ENCODE measurements at regions not wholly inside any gene's neighbourhood (a gene's known extent, or its start where the extent isn't known, plus 50 kb on each side); places are given as distances from the start of the nearest gene placed in this dataset.

DNA sequence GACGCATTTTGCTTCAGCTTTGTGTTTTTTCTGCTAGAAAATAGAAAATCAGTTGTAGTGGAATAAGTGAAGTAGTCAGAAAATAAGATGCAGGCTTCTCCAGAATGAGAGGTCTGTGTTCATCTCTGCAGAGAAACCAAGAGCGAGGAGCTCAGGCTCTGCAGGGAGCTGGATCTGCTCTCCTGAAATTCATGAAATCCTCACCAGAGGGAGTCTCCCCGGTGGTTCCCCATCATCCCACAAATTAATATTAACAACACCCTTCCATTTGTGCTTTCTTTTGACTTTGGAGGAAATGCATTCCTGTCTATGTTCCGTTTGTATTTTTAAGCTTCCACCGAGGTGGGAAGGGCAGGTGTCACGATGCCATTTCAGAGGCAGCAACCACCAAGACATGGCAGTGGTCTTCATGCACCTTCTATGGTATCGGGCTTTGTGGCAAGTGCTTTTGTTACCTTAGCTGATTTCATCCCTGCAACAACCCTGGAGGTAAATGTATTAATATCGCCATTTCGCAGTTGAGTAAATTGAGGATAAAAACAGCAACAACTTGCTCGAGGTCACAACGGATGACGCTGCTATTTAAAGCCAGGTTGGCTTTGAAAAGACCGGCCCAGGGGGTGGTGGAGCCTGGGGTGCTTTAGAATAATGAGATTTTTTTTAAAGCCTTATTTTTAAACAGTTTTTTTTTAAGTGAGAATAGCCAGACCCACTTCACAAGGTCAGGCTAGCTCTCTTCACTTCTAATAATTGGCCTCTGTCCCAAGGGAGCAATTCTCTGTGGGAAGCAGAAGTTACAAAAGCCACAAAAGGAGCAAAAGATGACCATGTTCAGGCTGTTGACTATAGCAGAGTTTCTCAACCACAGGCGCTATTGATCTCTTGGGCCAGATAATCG lies 367.6 kb upstream of the ERCC4 start (continued):
- TF ChIP-seq, protein P1, sequence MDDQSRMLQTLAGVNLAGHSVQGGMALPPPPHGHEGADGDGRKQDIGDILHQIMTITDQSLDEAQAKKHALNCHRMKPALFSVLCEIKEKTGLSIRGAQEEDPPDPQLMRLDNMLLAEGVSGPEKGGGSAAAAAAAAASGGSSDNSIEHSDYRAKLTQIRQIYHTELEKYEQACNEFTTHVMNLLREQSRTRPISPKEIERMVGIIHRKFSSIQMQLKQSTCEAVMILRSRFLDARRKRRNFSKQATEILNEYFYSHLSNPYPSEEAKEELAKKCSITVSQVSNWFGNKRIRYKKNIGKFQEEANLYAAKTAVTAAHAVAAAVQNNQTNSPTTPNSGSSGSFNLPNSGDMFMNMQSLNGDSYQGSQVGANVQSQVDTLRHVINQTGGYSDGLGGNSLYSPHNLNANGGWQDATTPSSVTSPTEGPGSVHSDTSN (IDR thresholded peaks at IDR 0.05): no peak
- TF ChIP-seq MEF2A (IDR thresholded peaks at IDR 0.05; ENCODE audit: borderline replicate concordance, low read depth) (no peak), JUND (IDR thresholded peaks at IDR 0.05) (no peak), SIN3A (IDR thresholded peaks at IDR 0.05; ENCODE audit: borderline replicate concordance, low read depth, low read length) (no peak)

DNA sequence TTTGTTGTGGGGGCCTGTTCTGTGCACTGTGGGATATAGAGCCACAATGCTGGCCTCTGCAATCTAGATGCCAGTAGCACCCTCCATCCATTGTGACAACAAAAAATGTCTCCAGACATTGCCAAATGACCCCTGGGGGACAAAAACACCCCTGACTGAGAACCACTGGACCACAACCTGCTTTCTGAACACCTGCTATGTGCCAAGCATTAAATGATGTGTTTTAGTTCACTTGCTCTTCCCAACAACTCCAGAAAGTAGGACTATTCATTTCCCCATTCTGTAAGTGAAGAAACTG lies 367.0 kb upstream of the ERCC4 start:
- no peaks in the 10 kb centered on the region for H3K9me3 ChIP-seq
- no peaks in the 10 kb centered on the region for H3F3A ChIP-seq (replicated peaks; ENCODE audit: insufficient read depth)
- POLR2A ChIA-PET: no interaction called here
- no peak overlapping the region for H3K27ac ChIP-seq (ENCODE audit: low read depth in 2 of 2, low read length in 1 of 2)
- no peak for DNase-seq
- no peaks in the 10 kb centered on the region for H3K79me2 ChIP-seq (ENCODE audit: insufficient read depth)
- H3K4me1 ChIP-seq (ENCODE audit: control insufficient read depth in 1 of 2, insufficient read depth in 2 of 2, low read depth in 1 of 2, low read length in 1 of 2): no peaks in the 10 kb centered on the region
- no peak overlapping the region for H3K4me2 ChIP-seq
- no peaks in the 10 kb centered on the region for H3K36me3 ChIP-seq (replicated peaks in 1 of 2; ENCODE audit: control insufficient read depth in 1 of 2, insufficient read depth in 2 of 2, low read length in 1 of 2)
- 0 out of 2 replicates have a peak, but pooled peaks cover 2% of the 10 kb centered on the region for H3K9me2 ChIP-seq
- no peak overlapping the region for H3K4me3 ChIP-seq (ENCODE audit: low read depth in 2 of 2, low read length in 1 of 2)
- H4K20me1 ChIP-seq (ENCODE audit: insufficient read depth): no peaks in the 10 kb centered on the region
- H2AFZ ChIP-seq (ENCODE audit: low read depth): no peak overlapping the region
- CTCF ChIA-PET: interaction anchor here (1.5 kb wide), 1 partner anchor 11 kb away, joined by 4 read pairs; no protein-coding TSS in a partner anchor
- TF ChIP-seq GABPA (IDR thresholded peaks at IDR 0.05; ENCODE audit: low read depth): no peak
- no peak for TF ChIP-seq NRF1 (IDR thresholded peaks at IDR 0.05; ENCODE audit: low read depth, low read length)
- TF ChIP-seq RAD21 (IDR thresholded peaks at IDR 0.05; ENCODE audit: low read length): no peak
- TF ChIP-seq, protein P2, sequence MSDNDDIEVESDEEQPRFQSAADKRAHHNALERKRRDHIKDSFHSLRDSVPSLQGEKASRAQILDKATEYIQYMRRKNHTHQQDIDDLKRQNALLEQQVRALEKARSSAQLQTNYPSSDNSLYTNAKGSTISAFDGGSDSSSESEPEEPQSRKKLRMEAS (IDR thresholded peaks at IDR 0.05; ENCODE audit: low read depth): no peak
- TF ChIP-seq TEAD4 (IDR thresholded peaks at IDR 0.05; ENCODE audit: borderline replicate concordance, insufficient read depth): no peak
- no peaks in the 10 kb centered on the region for H3K27me3 ChIP-seq (ENCODE audit: insufficient read depth)
- H3K9ac ChIP-seq: no peak overlapping the region

DNA sequence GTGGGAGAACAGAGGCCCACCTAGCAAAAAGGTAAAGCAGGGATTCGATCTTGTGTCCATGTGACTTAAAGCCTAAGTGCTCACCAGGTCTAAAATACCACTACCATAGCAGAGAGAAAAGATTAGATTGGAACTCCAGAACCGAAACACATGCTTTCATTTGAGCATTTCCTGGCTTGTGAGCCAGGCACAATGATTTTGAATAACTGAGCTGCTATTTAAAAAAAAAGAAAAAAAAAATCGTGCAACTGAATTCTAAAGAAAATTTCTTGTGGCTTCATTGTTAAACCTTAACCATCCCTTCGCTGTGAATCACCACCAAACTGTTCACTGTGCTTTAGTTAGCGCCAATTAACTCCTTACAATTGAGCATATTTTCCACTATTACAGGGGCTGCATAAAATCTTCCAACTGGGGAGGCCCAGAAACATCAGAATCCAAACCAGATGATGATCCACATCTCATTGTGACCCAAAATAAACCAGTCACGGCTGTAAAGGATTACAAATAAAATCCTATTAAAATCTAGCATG lies 366.4 kb upstream of the ERCC4 start:
- no peaks in the 10 kb centered on the region for H3K9me3 ChIP-seq
- H2AFZ ChIP-seq (ENCODE audit: low read depth): no peak overlapping the region
- no peaks in the 10 kb centered on the region for H3F3A ChIP-seq (replicated peaks; ENCODE audit: insufficient read depth)
- H3K27me3 ChIP-seq (ENCODE audit: insufficient read depth): no peaks in the 10 kb centered on the region
- no peaks in the 10 kb centered on the region for H3K4me1 ChIP-seq (ENCODE audit: control insufficient read depth in 1 of 2, insufficient read depth in 2 of 2, low read depth in 1 of 2, low read length in 1 of 2)
- CTCF ChIA-PET: interaction anchor here (1.5 kb wide), 1 partner anchor 11 kb away, joined by 4 read pairs; no protein-coding TSS in a partner anchor
- WGBS (ENCODE audit: low lambda C conversion rate): 1% methylated on average over 6 of the region's 6 CpGs
- H3K9ac ChIP-seq: no peak overlapping the region
- no peak overlapping the region for H3K4me2 ChIP-seq
- no peaks in the 10 kb centered on the region for H3K36me3 ChIP-seq (replicated peaks in 1 of 2; ENCODE audit: control insufficient read depth in 1 of 2, insufficient read depth in 2 of 2, low read length in 1 of 2)
- no peak overlapping the region for H3K4me3 ChIP-seq (ENCODE audit: low read depth in 2 of 2, low read length in 1 of 2)
- DNase-seq: no peak
- no peaks in the 10 kb centered on the region for H3K79me2 ChIP-seq (ENCODE audit: insufficient read depth)
- 0 out of 2 replicates have a peak, but pooled peaks cover 2% of the 10 kb centered on the region for H3K9me2 ChIP-seq
- POLR2A ChIA-PET: no interaction called here
- H4K20me1 ChIP-seq (ENCODE audit: insufficient read depth): no peaks in the 10 kb centered on the region
- H3K27ac ChIP-seq (ENCODE audit: low read depth in 2 of 2, low read length in 1 of 2): no peak overlapping the region
- TF ChIP-seq SMC3 (IDR thresholded peaks at IDR 0.05; ENCODE audit: low read depth, low read length): no peak
- TF ChIP-seq, protein P3, sequence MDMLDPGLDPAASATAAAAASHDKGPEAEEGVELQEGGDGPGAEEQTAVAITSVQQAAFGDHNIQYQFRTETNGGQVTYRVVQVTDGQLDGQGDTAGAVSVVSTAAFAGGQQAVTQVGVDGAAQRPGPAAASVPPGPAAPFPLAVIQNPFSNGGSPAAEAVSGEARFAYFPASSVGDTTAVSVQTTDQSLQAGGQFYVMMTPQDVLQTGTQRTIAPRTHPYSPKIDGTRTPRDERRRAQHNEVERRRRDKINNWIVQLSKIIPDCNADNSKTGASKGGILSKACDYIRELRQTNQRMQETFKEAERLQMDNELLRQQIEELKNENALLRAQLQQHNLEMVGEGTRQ (IDR thresholded peaks at IDR 0.05; ENCODE audit: borderline replicate concordance, low read depth, low read length): no peak
- TF ChIP-seq NRF1 (IDR thresholded peaks at IDR 0.05; ENCODE audit: low read depth, low read length): no peak
- no peak for TF ChIP-seq CHD2 (IDR thresholded peaks at IDR 0.05; ENCODE audit: low read length, partially characterized antibody)
- no peak for TF ChIP-seq GATA2 (CRISPR knock-in tag; IDR thresholded peaks at IDR 0.05)
- no peak for TF ChIP-seq RFX5 (IDR thresholded peaks at IDR 0.05; ENCODE audit: low read length)
- TF ChIP-seq EZH2phosphoT487 (IDR thresholded peaks at IDR 0.05; ENCODE audit: borderline replicate concordance, low read depth): no peak
- no peak for TF ChIP-seq JUND (IDR thresholded peaks at IDR 0.05)
- TF ChIP-seq NFIC (IDR thresholded peaks at IDR 0.05; ENCODE audit: borderline replicate concordance): no peak
- TF ChIP-seq TCF12 (IDR thresholded peaks at IDR 0.05): no peak
- TF ChIP-seq, protein P4, sequence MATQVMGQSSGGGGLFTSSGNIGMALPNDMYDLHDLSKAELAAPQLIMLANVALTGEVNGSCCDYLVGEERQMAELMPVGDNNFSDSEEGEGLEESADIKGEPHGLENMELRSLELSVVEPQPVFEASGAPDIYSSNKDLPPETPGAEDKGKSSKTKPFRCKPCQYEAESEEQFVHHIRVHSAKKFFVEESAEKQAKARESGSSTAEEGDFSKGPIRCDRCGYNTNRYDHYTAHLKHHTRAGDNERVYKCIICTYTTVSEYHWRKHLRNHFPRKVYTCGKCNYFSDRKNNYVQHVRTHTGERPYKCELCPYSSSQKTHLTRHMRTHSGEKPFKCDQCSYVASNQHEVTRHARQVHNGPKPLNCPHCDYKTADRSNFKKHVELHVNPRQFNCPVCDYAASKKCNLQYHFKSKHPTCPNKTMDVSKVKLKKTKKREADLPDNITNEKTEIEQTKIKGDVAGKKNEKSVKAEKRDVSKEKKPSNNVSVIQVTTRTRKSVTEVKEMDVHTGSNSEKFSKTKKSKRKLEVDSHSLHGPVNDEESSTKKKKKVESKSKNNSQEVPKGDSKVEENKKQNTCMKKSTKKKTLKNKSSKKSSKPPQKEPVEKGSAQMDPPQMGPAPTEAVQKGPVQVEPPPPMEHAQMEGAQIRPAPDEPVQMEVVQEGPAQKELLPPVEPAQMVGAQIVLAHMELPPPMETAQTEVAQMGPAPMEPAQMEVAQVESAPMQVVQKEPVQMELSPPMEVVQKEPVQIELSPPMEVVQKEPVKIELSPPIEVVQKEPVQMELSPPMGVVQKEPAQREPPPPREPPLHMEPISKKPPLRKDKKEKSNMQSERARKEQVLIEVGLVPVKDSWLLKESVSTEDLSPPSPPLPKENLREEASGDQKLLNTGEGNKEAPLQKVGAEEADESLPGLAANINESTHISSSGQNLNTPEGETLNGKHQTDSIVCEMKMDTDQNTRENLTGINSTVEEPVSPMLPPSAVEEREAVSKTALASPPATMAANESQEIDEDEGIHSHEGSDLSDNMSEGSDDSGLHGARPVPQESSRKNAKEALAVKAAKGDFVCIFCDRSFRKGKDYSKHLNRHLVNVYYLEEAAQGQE (IDR thresholded peaks at IDR 0.05; ENCODE audit: low read depth, low read length): no peak
- TF ChIP-seq RCOR1 (IDR thresholded peaks at IDR 0.05; ENCODE audit: low read length): no peak
- TF ChIP-seq EP300 (IDR thresholded peaks at IDR 0.05; ENCODE audit: borderline replicate concordance in 1 of 2, low read depth in 1 of 2, low read length in 1 of 2): no peak
- TF ChIP-seq FOSL2 (IDR thresholded peaks at IDR 0.05; ENCODE audit: borderline replicate concordance, low read depth): no peak

Data from SK-N-SH (cell line).